ENCODE measurements at regions not wholly inside any gene's neighbourhood (a gene's known extent, or its start where the extent isn't known, plus 50 kb on each side); places are given as distances from the start of the nearest gene placed in this dataset.

GRCh38 chr15:46331546-46331945 is 696.7 kb downstream of the SQOR start:
- TF ChIP-seq POLR2A (IDR thresholded peaks at IDR 0.05; ENCODE audit: low read depth, low read length) (no peak), POLR2AphosphoS5 (IDR thresholded peaks at IDR 0.05; ENCODE audit: low read depth, low read length) (no peak), TAF1 (IDR thresholded peaks at IDR 0.05; ENCODE audit: low read depth, low read length) (no peak), POU2F2 (IDR thresholded peaks at IDR 0.05; ENCODE audit: low read depth, low read length) (no peak)
